Gastroesophageal sphincter (tissue), 4 donors: ENCODE measurements at regions not wholly inside any gene's neighbourhood (a gene's known extent, or its start where the extent isn't known, plus 50 kb on each side); places are given as distances from the start of the nearest gene placed in this dataset.
"Not testable (repeated sequence)": the region's sequence is repeated elsewhere in the genome, so short reads cannot be mapped to it uniquely, and the experiment has no call there.

Source experiments
- ATAC-seq: fragments of 150-250 bp; one replicate; pipeline ENCODE4 v1.9.1; 2016; ENCODE audit warnings: mild to moderate bottlenecking, moderate library complexity
- H3K27ac ChIP-seq, 4 donors: fragments of 200-600 bp; sonication (generic) in 3 of 4; 1 replicate in 3 of 4; 2 replicates in 1 of 4; pipeline ENCODE4 v1.5.1; 2016 to 2019
- H3K27me3 ChIP-seq: fragments of 200-600 bp; sonication (generic); one replicate; pipeline ENCODE4 v1.5.1; 2019
- H3K36me3 ChIP-seq, 2 donors: fragments of 200-600 bp; sonication (generic); one replicate each; pipeline ENCODE4 v1.5.1; 2019; ENCODE audit warnings: control low read depth in 1 of 2
- H3K4me1 ChIP-seq, 3 donors: fragments of 200-600 bp; sonication (generic); 1 replicate in 2 of 3; 2 replicates in 1 of 3; pipeline ENCODE4 v1.5.1; 2016 to 2019; ENCODE audit warnings: control low read depth in 2 of 3
- H3K4me3 ChIP-seq, 2 donors: fragments of 200-600 bp; sonication (generic); one replicate each; pipeline ENCODE4 v1.5.1; 2019; ENCODE audit warnings: mild to moderate bottlenecking in 1 of 2, moderate library complexity in 1 of 2
- H3K9me3 ChIP-seq, 3 donors: fragments of 200-600 bp; sonication (generic); one replicate each; pipeline ENCODE4 v1.5.1; 2017 to 2019; ENCODE audit warnings: control low read depth in 2 of 3
- CTCF ChIP-seq, 4 experiments: fragments of 200-600 bp in 2 of 4; fragments of 450-650 bp in 2 of 4; sonication (generic) in 1 of 4; IDR thresholded peaks; one replicate each; pipeline ENCODE4 v1.5.1; 2017 to 2019; ENCODE audit warnings: antibody characterized with exemption in 4 of 4, mild to moderate bottlenecking in 2 of 4, moderate library complexity in 2 of 4
- EP300 ChIP-seq: sonication (generic); formaldehyde crosslinking; IDR thresholded peaks from one replicate; pipeline ENCODE4 v1.6.1; 2017; ENCODE audit warnings: antibody characterized with exemption, mild to moderate bottlenecking
- POLR2A ChIP-seq, 2 donors: fragments of 450-650 bp; IDR thresholded peaks; one replicate each; pipeline ENCODE4 v1.6.1; 2017; ENCODE audit warnings: antibody characterized with exemption in 2 of 2, mild to moderate bottlenecking in 2 of 2, moderate library complexity in 1 of 2
- POLR2AphosphoS5 ChIP-seq: sonication (generic); formaldehyde crosslinking; IDR thresholded peaks from one replicate; pipeline ENCODE4 v1.6.1; 2017; ENCODE audit warnings: antibody characterized with exemption
- WGBS, 2 donors: methylation state at CpG; one replicate each; pipeline ENCODE4 v1.1.5; 2018; ENCODE audit warnings: low coverage in 1 of 2; 5-methylcytosine and 5-hydroxymethylcytosine counted together

- Histone ChIP-seq H3K27me3 (no peaks in the 10 kb centered on the region), H3K27ac (no peak overlapping the region), H3K36me3 (no peaks in the 10 kb centered on the region), H3K4me3 (no peak overlapping the region), H3K9me3 (no peaks in the 10 kb centered on the region), H3K4me1 (no peaks in the 10 kb centered on the region)
- no peak for ATAC-seq
- TF ChIP-seq POLR2A (IDR thresholded peaks at IDR 0.05) = no peak
- TF ChIP-seq POLR2AphosphoS5 = no peak
- no peak for TF ChIP-seq EP300
- TF ChIP-seq CTCF (IDR thresholded peaks at IDR 0.05) = no peak
Measured at GRCh38 chr1:106396020-106396419, 660.5 kb upstream of the PRMT6 start.

- H3K4me1 ChIP-seq = no peaks in the 10 kb centered on the region
- H3K4me3 ChIP-seq = no peak overlapping the region
- H3K36me3 ChIP-seq = no peaks in the 10 kb centered on the region
- no peak for ATAC-seq
- 59 to 75% methylated on average over 5 of the region's 5 CpGs for WGBS, 2 donors
- TF ChIP-seq EP300 (no peak), POLR2A (IDR thresholded peaks at IDR 0.05) (no peak), CTCF (IDR thresholded peaks at IDR 0.05) (no peak)
- no peaks in the 10 kb centered on the region for H3K27me3 ChIP-seq
- no peaks in the 10 kb centered on the region for H3K9me3 ChIP-seq
- H3K27ac ChIP-seq = no peak overlapping the region
Measured at GRCh38 chr1:106398391-106398790, 658.1 kb upstream of the PRMT6 start.

DNA sequence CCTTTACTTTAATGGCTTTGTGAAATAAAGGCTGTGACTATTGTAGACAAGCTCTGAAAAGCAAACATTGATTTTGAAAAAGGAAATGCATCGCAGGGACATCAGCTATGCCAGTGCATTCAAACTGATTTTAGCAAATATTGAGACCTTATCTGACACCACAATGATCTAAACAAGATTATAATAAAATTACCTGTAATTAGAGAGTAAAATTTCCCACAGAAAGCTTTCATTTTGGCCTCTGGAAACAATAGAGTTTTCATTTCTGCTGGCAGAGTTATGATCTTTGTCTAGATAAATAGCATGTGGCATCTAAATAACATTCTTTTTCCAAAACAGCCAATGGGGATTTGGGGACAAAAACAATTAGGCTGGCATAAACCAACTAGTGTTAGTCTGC, 650.4 kb upstream of the PRMT6 start:
- TF ChIP-seq EP300 (no peak), POLR2AphosphoS5 (no peak), CTCF (IDR thresholded peaks at IDR 0.05) (no peak), POLR2A (IDR thresholded peaks at IDR 0.05) (no peak)
- no peak overlapping the region for H3K4me3 ChIP-seq
- H3K27me3 ChIP-seq = no peaks in the 10 kb centered on the region
- H3K9me3 ChIP-seq = no peaks in the 10 kb centered on the region
- H3K27ac ChIP-seq = no peak overlapping the region
- WGBS, 2 donors = 92 to 94% methylated on average over 1 of the region's 1 CpG
- H3K4me1 ChIP-seq = no peaks in the 10 kb centered on the region
- no peaks in the 10 kb centered on the region for H3K36me3 ChIP-seq
- ATAC-seq = no peak

DNA sequence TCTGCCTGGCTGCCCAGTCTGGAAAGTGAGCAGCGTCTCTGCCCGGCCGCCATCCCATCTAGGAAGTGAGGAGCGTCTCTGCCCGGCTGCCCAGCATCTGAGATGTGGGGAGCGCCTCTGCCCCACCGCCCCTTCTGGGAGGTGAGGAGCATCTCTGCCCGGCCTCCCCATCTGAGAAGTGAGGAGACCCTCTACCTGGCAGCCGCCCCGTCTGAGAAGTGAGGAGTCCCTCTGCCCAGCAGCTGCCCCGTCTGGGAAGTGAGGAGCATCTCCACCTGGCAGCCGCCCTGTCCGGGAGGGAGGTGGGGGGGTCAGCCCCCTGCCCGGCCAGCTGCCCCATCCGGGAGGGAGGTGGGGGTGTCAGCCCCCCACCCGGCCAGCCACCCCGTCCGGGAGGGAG, 644.2 kb upstream of the PRMT6 start:
- WGBS, 2 donors = no CpG with 5 or more reads among the region's 18 CpGs
- H3K27ac ChIP-seq, H3K9me3 ChIP-seq, H3K4me3 ChIP-seq, H3K4me1 ChIP-seq, H3K27me3 ChIP-seq, ATAC-seq, H3K36me3 ChIP-seq: not testable (repeated sequence)

DNA sequence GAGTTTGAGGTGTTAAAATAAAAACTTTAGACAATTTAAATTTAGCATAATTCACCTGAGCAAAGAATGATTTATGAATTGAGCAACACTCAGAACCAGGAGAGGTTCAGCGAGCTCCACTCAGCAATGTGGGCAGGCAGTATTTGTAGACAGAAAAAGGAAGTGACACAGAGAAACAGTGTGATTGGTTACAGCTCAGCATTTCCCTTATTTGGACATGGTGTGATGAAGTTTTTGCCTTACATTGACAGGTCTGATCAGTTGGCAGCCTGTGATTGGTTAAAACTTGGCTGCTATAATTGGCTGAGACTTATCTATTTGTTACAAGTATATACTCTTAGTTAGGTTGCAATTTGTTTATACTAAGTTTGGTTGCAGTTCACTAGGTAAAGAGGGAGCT, 621.2 kb upstream of the PRMT6 start:
- TF ChIP-seq POLR2A (IDR thresholded peaks at IDR 0.05) (no peak), EP300 (no peak), CTCF (IDR thresholded peaks at IDR 0.05) (no peak), POLR2AphosphoS5 (no peak)
- 88 to 100% methylated on average over 1 of the region's 1 CpG for WGBS, 2 donors

DNA sequence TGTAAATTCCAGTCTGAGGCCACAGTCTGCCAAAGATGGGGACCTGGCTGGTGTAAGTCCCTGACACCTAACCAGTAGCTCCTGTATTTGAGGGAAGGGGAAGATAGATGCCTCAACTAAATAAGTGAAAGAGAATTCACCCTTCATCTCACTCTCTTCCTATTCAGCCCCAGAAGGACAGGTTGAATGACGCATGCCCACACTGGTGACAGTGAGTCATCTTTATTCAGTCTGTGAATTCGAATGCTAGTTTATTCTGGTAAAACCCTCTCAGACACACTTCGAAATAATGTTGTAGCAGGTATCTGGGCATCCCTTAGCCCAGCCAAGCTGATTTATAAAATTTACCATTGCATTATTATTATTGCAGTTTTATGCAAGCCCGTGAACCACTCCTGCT, 617.0 kb upstream of the PRMT6 start:
- no peak overlapping the region for H3K27ac ChIP-seq
- ATAC-seq = no peak

More for the DNA sequence above, 621.2 kb upstream of the PRMT6 start:
- ATAC-seq = no peak
- Histone ChIP-seq H3K4me3 (no peak overlapping the region), H3K4me1 (no peaks in the 10 kb centered on the region), H3K36me3 (no peaks in the 10 kb centered on the region), H3K27me3 (no peaks in the 10 kb centered on the region), H3K27ac (no peak overlapping the region), H3K9me3 (no peaks in the 10 kb centered on the region)

More for the DNA sequence above, 617.0 kb upstream of the PRMT6 start:
- Histone ChIP-seq H3K36me3 (no peaks in the 10 kb centered on the region), H3K27me3 (no peaks in the 10 kb centered on the region), H3K4me3 (no peak overlapping the region), H3K4me1 (no peaks in the 10 kb centered on the region), H3K9me3 (no peaks in the 10 kb centered on the region)
- TF ChIP-seq POLR2AphosphoS5 (no peak), CTCF (IDR thresholded peaks at IDR 0.05) (no peak), EP300 (no peak), POLR2A (IDR thresholded peaks at IDR 0.05) (no peak)
- WGBS, 2 donors = 79 to 85% methylated on average over 4 of the region's 4 CpGs
